GM13977 (cell line): ENCODE measurements at regions not wholly inside any gene's neighbourhood (a gene's known extent, or its start where the extent isn't known, plus 50 kb on each side); places are given as distances from the start of the nearest gene placed in this dataset.

Source experiments
- DNase-seq: peaks from one replicate; pipeline ENCODE4 v3.0.0; 2012; ENCODE audit warnings: low spot score
- CTCF ChIP-seq: IDR thresholded peaks from 2 replicates; pipeline ENCODE4 v1.5.1; 2012; ENCODE audit warnings: mild to moderate bottlenecking, control low read depth; ENCODE audit not compliant: insufficient read depth; ENCODE audit errors: extremely low read depth, missing control alignments
- in situ Hi-C: fragments of 300-500 bp; cut with MboI; formaldehyde crosslinking; loops from one replicate; pipeline ENCODE4 v1.12.0; 2022; ENCODE audit warnings: low sequenced_read_pairs, low pct_unique_long_range_greater_than_20kb, mixed read lengths, inconsistent platforms; ENCODE audit not compliant: unreplicated experiment

GRCh38 chr15:62449638-62450037, 284.6 kb upstream of the C2CD4B start:
- TF ChIP-seq CTCF, result no peak
- in situ Hi-C loops, result no loop called here
- DNase-seq, result no peak

- in situ Hi-C loops, result no loop called here
- no peak for TF ChIP-seq CTCF
- no peak for DNase-seq
These were observed 285.0 kb upstream of the C2CD4B start for GRCh38 chr15:62450061-62450460.

- in situ Hi-C loops, result no loop called here
- TF ChIP-seq CTCF, result no peak
- DNase-seq, result no peak
These were observed 286.9 kb upstream of the C2CD4B start for GRCh38 chr15:62452026-62452425.

GRCh38 chr15:62452667-62453066, 287.6 kb upstream of the C2CD4B start:
- in situ Hi-C loops, result no loop called here
- DNase-seq, result no peak
- TF ChIP-seq CTCF, result no peak

GRCh38 chr15:62453375-62453774, 288.3 kb upstream of the C2CD4B start:
- no peak for TF ChIP-seq CTCF
- in situ Hi-C loops, result no loop called here
- DNase-seq, result no peak

GRCh38 chr15:62453981-62454380, 288.9 kb upstream of the C2CD4B start:
- TF ChIP-seq CTCF, result no peak
- DNase-seq, result no peak
- in situ Hi-C loops, result no loop called here

- DNase-seq, result no peak
- in situ Hi-C loops, result no loop called here
- no peak for TF ChIP-seq CTCF
These were observed 289.6 kb upstream of the C2CD4B start for GRCh38 chr15:62454567-62455172.
